ENCODE measurements at regions not wholly inside any gene's neighbourhood (a gene's known extent, or its start where the extent isn't known, plus 50 kb on each side); places are given as distances from the start of the nearest gene placed in this dataset.

- no peak overlapping the region for H3K27ac ChIP-seq (ENCODE audit: low read length)
- no peak overlapping the region for H3K4me2 ChIP-seq (ENCODE audit: low read length)
- no peaks in the 10 kb centered on the region for H3K79me2 ChIP-seq (replicated peaks; ENCODE audit: insufficient read depth, low read length)
- no peaks in the 10 kb centered on the region for H3K9me3 ChIP-seq (ENCODE audit: low read length)
- H3K27me3 ChIP-seq (ENCODE audit: insufficient read depth, low read depth, low read length), result no peaks in the 10 kb centered on the region
- TF ChIP-seq SMC3 (conservative IDR thresholded peaks at IDR 0.05; ENCODE audit: poor library complexity), result no peak
- no peak for TF ChIP-seq EP300 (conservative IDR thresholded peaks at IDR 0.05; ENCODE audit: poor library complexity, severe bottlenecking)
- TF ChIP-seq MXI1 (conservative IDR thresholded peaks at IDR 0.05; ENCODE audit: poor library complexity, severe bottlenecking), result no peak
- TF ChIP-seq CTCF (IDR thresholded peaks at IDR 0.05; ENCODE audit: poor library complexity, severe bottlenecking), result no peak
- TF ChIP-seq TAF1 (IDR thresholded peaks at IDR 0.05; ENCODE audit: low read depth), result no peak
- no peak for TF ChIP-seq POLR2AphosphoS5 (IDR thresholded peaks at IDR 0.05)
- TF ChIP-seq REST (IDR thresholded peaks at IDR 0.05; ENCODE audit: borderline replicate concordance), result no peak
- no peak for TF ChIP-seq EZH2 (IDR thresholded peaks at IDR 0.05; ENCODE audit: borderline replicate concordance, insufficient read depth, low read length, poor library complexity, severe bottlenecking)
- TF ChIP-seq RAD21 (conservative IDR thresholded peaks at IDR 0.05), result no peak
- H3K36me3 ChIP-seq (ENCODE audit: insufficient read depth, low read length), result no peaks in the 10 kb centered on the region
- H2AFZ ChIP-seq (ENCODE audit: low read depth, low read length), result no peak overlapping the region
- H4K20me1 ChIP-seq (ENCODE audit: insufficient read depth), result no peaks in the 10 kb centered on the region
- no peak overlapping the region for H3K4me3 ChIP-seq (ENCODE audit: low read length)
- no peaks in the 10 kb centered on the region for H3K9me2 ChIP-seq (ENCODE audit: insufficient read depth, low read length)
- no peaks in the 10 kb centered on the region for H3F3A ChIP-seq (ENCODE audit: insufficient read depth, low read length, poor library complexity, severe bottlenecking)
- H3K9ac ChIP-seq (ENCODE audit: low read length), result no peak overlapping the region
Observed at GRCh38 chr11:42841556-42841955, 470.2 kb upstream of the API5 start.

GRCh38 chr11:42849362-42849761 is 462.4 kb upstream of the API5 start:
- Histone ChIP-seq H3K4me3 (ENCODE audit: low read length) (no peak overlapping the region), H3K27me3 (ENCODE audit: insufficient read depth, low read depth, low read length) (no peaks in the 10 kb centered on the region), H3K9me3 (ENCODE audit: low read length) (no peaks in the 10 kb centered on the region), H3K4me2 (ENCODE audit: low read length) (no peak overlapping the region), H4K20me1 (ENCODE audit: insufficient read depth) (no peaks in the 10 kb centered on the region), H3K79me2 (replicated peaks; ENCODE audit: insufficient read depth, low read length) (no peaks in the 10 kb centered on the region), H3K9me2 (ENCODE audit: insufficient read depth, low read length) (no peaks in the 10 kb centered on the region), H3K27ac (ENCODE audit: low read length) (no peak overlapping the region), H2AFZ (ENCODE audit: low read depth, low read length) (no peak overlapping the region), H3F3A (ENCODE audit: insufficient read depth, low read length, poor library complexity, severe bottlenecking) (no peaks in the 10 kb centered on the region), H3K36me3 (ENCODE audit: insufficient read depth, low read length) (no peaks in the 10 kb centered on the region), H3K9ac (ENCODE audit: low read length) (no peak overlapping the region)
- no peak for TF ChIP-seq CTCF (IDR thresholded peaks at IDR 0.05; ENCODE audit: poor library complexity, severe bottlenecking)
- TF ChIP-seq SMC3 (conservative IDR thresholded peaks at IDR 0.05; ENCODE audit: poor library complexity), result no peak
- no peak for TF ChIP-seq POLR2AphosphoS5 (IDR thresholded peaks at IDR 0.05)
- no peak for TF ChIP-seq RAD21 (conservative IDR thresholded peaks at IDR 0.05)
- TF ChIP-seq REST (IDR thresholded peaks at IDR 0.05; ENCODE audit: borderline replicate concordance), result no peak
- no peak for TF ChIP-seq TAF1 (IDR thresholded peaks at IDR 0.05; ENCODE audit: low read depth)
- no peak for TF ChIP-seq EP300 (conservative IDR thresholded peaks at IDR 0.05; ENCODE audit: poor library complexity, severe bottlenecking)
- TF ChIP-seq EZH2 (IDR thresholded peaks at IDR 0.05; ENCODE audit: borderline replicate concordance, insufficient read depth, low read length, poor library complexity, severe bottlenecking), result no peak
- TF ChIP-seq MXI1 (conservative IDR thresholded peaks at IDR 0.05; ENCODE audit: poor library complexity, severe bottlenecking), result no peak
